Activated CD8-positive, alpha-beta T cell treated with anti-CD3 and anti-CD28 coated beads for 36 hours (primary cell): ENCODE measurements at regions not wholly inside any gene's neighbourhood (a gene's known extent, or its start where the extent isn't known, plus 50 kb on each side); places are given as distances from the start of the nearest gene placed in this dataset.
"Not testable (repeated sequence)": the region's sequence is repeated elsewhere in the genome, so short reads cannot be mapped to it uniquely, and the experiment has no call there.

Source experiments
- ATAC-seq: fragments of 200-7000 bp; cut with Tn5 transposase; one replicate; pipeline ENCODE4 v1.10.0; 2021; ENCODE audit warnings: mild to moderate bottlenecking, moderate library complexity
- CTCF ChIA-PET: fragments of 350-600 bp; sonication (Branson Sonifier 250); formaldehyde crosslinking; loops from one replicate; lab custom pipeline; 2021; ENCODE audit warnings: antibody characterized with exemption; lab: Charles Lee
- POLR2A ChIA-PET: fragments of 350-600 bp; sonication (Branson Sonifier 250); formaldehyde crosslinking; loops from one replicate; lab custom pipeline; 2021; ENCODE audit warnings: antibody characterized with exemption; lab: Charles Lee
- DNase-seq: peaks from one replicate; pipeline ENCODE4 v3.0.0-alpha.2; 2020
- H3K27ac Mint-ChIP-seq: one replicate; pipeline ENCODE4 v1.8.0; 2021; ENCODE audit warnings: mild to moderate bottlenecking, mixed read lengths
- H3K27me3 Mint-ChIP-seq: one replicate; pipeline ENCODE4 v1.8.0; 2021; ENCODE audit warnings: mixed read lengths
- H3K36me3 Mint-ChIP-seq: one replicate; pipeline ENCODE4 v1.8.0; 2021; ENCODE audit warnings: low read depth, mixed read lengths
- H3K4me1 Mint-ChIP-seq: one replicate; pipeline ENCODE4 v1.8.0; 2021; ENCODE audit warnings: low read depth, mixed read lengths
- H3K4me3 Mint-ChIP-seq: one replicate; pipeline ENCODE4 v1.8.0; 2021; ENCODE audit warnings: mild to moderate bottlenecking, moderate library complexity, mixed read lengths
- H3K9me3 Mint-ChIP-seq: one replicate; pipeline ENCODE4 v1.8.0; 2021; ENCODE audit warnings: mixed read lengths
- intact Hi-C: fragments of 100-400 bp; cut with micrococcal nuclease; formaldehyde crosslinking; loops from one replicate; pipeline ENCODE4 v1.10.0; 2022
- TF ChIP-seq, protein P1 (sequence below): fragments of 200-600 bp; IDR thresholded peaks from one replicate; pipeline ENCODE4 v1.8.0; 2022; ENCODE audit warnings: antibody characterized with exemption, mild to moderate bottlenecking

DNA sequence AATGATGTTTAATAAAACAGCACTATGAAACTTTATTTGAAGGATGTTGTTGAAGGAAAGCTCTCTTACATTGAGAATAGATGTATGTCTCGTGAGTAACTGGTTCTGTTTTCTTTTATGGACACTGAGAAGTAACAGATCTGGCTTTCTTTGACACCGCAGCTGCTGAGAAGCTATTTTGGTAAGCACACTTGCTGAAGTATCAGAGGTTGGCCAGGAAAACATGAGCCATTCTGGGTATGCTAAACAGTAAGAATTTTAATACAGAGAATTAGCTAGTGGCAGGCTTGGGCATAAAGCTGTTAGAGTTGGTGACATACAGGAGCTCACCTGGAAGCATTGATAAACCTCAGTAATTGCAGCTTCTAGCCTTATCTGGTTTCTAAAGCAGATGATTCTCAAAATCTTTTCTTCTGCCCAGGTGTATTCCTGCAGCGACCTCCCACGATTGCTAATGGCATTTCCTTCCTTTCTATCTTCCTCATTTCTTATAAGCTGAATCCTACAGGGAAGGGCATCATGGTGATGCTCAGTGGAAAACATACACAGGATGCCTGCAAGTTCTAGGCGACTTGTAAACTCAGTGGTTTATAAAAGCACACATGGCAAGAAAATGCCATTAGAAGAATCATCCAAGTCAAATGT, 291.6 kb upstream of the SLC16A7 start:
- TF ChIP-seq, protein P1, sequence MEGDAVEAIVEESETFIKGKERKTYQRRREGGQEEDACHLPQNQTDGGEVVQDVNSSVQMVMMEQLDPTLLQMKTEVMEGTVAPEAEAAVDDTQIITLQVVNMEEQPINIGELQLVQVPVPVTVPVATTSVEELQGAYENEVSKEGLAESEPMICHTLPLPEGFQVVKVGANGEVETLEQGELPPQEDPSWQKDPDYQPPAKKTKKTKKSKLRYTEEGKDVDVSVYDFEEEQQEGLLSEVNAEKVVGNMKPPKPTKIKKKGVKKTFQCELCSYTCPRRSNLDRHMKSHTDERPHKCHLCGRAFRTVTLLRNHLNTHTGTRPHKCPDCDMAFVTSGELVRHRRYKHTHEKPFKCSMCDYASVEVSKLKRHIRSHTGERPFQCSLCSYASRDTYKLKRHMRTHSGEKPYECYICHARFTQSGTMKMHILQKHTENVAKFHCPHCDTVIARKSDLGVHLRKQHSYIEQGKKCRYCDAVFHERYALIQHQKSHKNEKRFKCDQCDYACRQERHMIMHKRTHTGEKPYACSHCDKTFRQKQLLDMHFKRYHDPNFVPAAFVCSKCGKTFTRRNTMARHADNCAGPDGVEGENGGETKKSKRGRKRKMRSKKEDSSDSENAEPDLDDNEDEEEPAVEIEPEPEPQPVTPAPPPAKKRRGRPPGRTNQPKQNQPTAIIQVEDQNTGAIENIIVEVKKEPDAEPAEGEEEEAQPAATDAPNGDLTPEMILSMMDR: no peak
- no peak overlapping the region for H3K4me3 Mint-ChIP-seq
- no peaks in the 10 kb centered on the region for H3K9me3 Mint-ChIP-seq
- H3K4me1 Mint-ChIP-seq: no peaks in the 10 kb centered on the region
- intact Hi-C loops: no loop called here
- H3K27ac Mint-ChIP-seq: no peak overlapping the region
- ATAC-seq (no peak), DNase-seq (no peak)
- ChIA-PET CTCF (no interaction called here), POLR2A (no interaction called here)
- no peaks in the 10 kb centered on the region for H3K36me3 Mint-ChIP-seq
- no peaks in the 10 kb centered on the region for H3K27me3 Mint-ChIP-seq

DNA sequence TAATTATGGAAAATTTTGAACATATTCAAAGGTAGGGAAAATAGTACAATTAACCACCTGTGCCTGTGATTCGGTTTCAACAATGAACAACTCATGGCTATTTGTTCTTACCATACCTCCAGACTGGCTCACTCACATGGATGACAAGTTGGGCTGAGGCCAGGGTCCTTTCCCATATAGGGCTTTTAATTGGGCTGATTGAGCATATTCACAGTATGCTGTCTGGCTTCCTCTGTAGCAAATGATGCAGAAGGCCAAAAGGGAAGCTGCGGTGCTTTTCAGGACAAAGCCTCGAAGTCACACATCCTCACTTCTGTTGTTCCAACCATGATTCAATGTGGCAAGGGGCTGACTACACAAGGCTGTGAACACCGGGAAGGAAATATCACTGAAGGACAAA, 297.5 kb upstream of the SLC16A7 start:
- POLR2A ChIA-PET: no interaction called here

DNA sequence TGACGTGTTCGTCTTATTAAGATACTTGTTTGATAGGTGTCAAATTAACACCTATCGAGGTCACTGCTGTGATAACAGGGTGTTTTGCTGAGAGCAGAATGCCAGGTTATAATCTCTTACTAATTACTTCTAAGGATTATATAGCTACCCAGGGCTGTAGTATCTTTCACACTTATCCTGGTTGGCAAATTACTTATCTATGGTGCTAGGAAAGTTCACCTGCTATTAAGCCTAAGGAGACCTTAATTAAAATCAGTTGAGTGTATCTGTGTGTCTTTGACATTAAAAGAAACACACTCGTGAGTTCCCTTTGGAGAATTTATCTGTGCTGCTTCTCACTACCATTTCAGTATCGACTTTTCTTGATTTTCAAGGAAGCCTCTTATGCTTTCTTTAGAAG, 301.6 kb upstream of the SLC16A7 start:
- ChIA-PET POLR2A (no interaction called here), CTCF (no interaction called here)
- TF ChIP-seq, protein P1: no peak
- Mint-ChIP-seq H3K4me1 (no peaks in the 10 kb centered on the region), H3K9me3 (no peaks in the 10 kb centered on the region), H3K4me3 (no peak overlapping the region), H3K27ac (no peak overlapping the region), H3K27me3 (no peaks in the 10 kb centered on the region), H3K36me3 (no peaks in the 10 kb centered on the region)
- intact Hi-C loops: no loop called here
- DNase-seq: no peak
- ATAC-seq: no peak

More for the DNA sequence above, 297.5 kb upstream of the SLC16A7 start:
- DNase-seq: no peak
- Mint-ChIP-seq H3K27ac (no peak overlapping the region), H3K27me3 (no peaks in the 10 kb centered on the region), H3K9me3 (no peaks in the 10 kb centered on the region), H3K4me3 (no peak overlapping the region), H3K36me3 (no peaks in the 10 kb centered on the region), H3K4me1 (no peaks in the 10 kb centered on the region)
- TF ChIP-seq, protein P1: no peak
- no peak for ATAC-seq
- intact Hi-C loops: no loop called here
- CTCF ChIA-PET: no interaction called here

DNA sequence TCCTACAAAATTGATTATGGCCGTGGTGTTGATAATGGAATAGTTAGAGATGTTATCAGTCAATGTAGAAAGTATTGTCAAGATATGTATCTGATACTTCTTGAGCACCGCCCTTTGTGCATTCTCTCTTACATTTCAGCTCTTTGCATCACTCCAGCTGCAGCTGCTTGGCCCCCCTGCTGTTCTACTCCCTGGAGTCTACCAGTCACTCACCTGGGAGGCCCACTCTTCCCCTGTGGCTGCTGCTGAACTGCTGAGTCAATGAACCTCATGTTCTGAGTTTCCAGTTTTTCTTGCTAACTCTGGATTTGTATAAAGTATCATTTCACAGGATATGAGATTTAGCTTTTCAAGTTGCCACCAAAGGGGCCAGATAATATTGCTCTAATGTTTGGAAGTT, 312.8 kb upstream of the SLC16A7 start:
- TF ChIP-seq, protein P1: no peak
- ChIA-PET POLR2A (no interaction called here), CTCF (no interaction called here)
- Mint-ChIP-seq H3K9me3 (peaks cover 2% of the 10 kb centered on the region), H3K27me3 (no peaks in the 10 kb centered on the region), H3K4me3 (no peak overlapping the region), H3K4me1 (no peaks in the 10 kb centered on the region), H3K36me3 (no peaks in the 10 kb centered on the region), H3K27ac (no peak overlapping the region)
- DNase-seq: no peak
- ATAC-seq: no peak
- intact Hi-C loops: no loop called here

DNA sequence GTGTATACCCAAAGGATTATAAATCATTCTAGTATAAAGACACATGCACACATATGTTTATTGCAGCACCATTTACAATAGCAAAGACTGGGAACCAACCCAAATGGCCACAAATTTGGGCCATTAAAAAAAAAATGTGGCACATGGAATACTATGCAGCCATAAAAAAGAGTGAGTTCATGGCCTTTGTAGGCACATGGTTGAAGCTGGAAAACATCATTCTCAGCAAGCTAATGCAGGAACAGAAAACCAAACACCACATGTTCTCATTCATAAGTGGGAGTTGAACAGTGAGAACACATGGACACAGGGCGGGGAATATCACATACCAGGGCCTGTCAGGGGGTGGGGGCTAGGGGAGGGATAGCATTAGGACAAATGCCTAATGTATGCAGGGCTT, 322.3 kb upstream of the SLC16A7 start:
- DNase-seq, H3K36me3 Mint-ChIP-seq, H3K4me1 Mint-ChIP-seq, H3K27me3 Mint-ChIP-seq, ATAC-seq, H3K4me3 Mint-ChIP-seq, H3K27ac Mint-ChIP-seq, CTCF ChIA-PET, intact Hi-C loops: not testable (repeated sequence)
- peaks cover 19% of the 10 kb centered on the region for H3K9me3 Mint-ChIP-seq
- POLR2A ChIA-PET: interaction anchor here (0.7 kb wide), 1 partner anchor 9 kb away, joined by 3 read pairs; no protein-coding TSS in a partner anchor
